GM21619 (cell line): ENCODE measurements at regions not wholly inside any gene's neighbourhood (a gene's known extent, or its start where the extent isn't known, plus 50 kb on each side); places are given as distances from the start of the nearest gene placed in this dataset.
"Not testable (repeated sequence)": the region's sequence is repeated elsewhere in the genome, so short reads cannot be mapped to it uniquely, and the experiment has no call there.

Source experiments
- ATAC-seq: cut with Tn5 transposase; IDR thresholded peaks from one replicate; pipeline ENCODE4 v1.9.1; 2021; ENCODE audit not compliant: unreplicated experiment

GRCh38 chr21:18114810-18115209 lies 129.8 kb upstream of the CHODL start:
- no peak for ATAC-seq

- ATAC-seq = no peak
Observed at GRCh38 chr21:18104802-18105201, 139.8 kb upstream of the CHODL start.

DNA sequence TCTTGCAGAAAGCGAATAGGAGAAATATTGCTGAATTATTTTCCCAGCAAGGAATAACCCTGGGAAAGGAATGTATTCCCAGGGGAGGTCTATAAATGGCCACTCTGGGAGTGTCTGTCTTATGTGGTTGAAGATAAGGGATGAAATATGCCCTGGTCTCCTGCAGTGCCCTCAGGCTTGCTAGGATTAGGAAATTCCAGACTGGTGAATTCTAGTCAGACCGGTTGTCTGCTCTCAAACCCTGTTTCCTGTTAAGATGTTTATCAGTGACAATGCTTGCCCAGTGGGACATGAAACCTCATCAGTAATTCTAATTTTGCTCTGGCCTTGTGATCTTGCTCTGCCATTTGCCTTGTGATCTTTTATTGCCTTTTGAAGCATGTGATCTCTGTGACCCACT lies 148.2 kb upstream of the CHODL start:
- ATAC-seq = not testable (repeated sequence)

DNA sequence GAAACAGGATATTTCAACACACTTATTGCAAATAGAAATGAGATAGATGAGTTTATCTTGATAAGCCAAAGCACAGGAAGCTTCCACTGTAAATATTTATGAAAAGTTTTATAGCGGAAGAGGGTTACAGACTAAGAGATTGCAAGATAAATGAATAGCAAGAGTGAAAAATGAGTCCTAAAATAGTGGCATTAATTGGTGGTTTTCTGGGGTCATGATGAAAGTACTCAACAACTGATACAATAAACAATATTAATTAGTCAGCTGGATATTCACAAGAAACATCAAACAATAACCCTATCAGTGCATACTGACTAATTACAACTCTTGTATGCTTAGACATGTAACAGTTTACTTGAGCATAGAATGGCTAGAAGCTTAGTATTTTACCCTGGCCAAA lies 154.8 kb upstream of the CHODL start:
- ATAC-seq = no peak

GRCh38 chr21:18070392-18070791 lies 174.2 kb upstream of the CHODL start:
- ATAC-seq = no peak

DNA sequence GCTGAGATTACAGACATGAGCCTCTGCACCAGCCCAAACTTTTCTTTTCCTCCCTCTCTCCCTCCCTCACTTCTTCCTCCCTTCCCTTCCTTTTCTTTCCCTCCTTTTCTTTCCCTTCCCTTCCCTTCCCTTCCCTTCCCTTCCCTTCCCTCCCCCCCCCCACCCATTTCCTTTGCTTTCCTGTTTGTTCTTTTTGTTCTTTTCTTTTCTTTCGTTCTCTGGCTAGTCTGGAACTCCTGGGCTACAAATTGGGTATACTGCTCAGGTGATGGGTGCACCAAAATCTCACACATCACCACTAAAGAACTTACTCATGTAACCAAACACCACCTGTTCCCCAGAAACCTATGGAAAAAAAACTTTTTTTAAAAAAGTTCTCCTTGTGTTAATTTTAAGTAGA lies 174.8 kb upstream of the CHODL start:
- no peak for ATAC-seq

DNA sequence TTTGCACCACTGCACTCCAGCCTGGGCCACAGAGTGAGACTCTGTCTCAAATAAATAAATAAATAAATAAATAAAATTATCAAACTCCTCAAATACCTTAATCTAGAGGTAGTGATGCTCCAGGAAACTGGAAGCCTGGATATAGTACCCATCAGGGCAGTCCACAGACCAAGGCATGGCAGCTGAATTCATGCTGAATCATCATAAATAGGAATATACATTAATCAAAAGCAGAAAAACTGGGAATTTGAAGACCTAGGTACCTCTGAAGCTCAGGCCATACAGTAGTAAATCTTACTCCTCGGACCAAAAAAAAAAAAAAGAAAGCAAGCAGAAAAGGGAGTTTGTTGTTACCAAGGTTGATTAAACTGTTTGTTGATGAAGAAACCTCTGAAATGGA lies 184.2 kb upstream of the CHODL start:
- no peak for ATAC-seq

- no peak for ATAC-seq
Observed at GRCh38 chr21:18058731-18059398, 185.8 kb upstream of the CHODL start.

DNA sequence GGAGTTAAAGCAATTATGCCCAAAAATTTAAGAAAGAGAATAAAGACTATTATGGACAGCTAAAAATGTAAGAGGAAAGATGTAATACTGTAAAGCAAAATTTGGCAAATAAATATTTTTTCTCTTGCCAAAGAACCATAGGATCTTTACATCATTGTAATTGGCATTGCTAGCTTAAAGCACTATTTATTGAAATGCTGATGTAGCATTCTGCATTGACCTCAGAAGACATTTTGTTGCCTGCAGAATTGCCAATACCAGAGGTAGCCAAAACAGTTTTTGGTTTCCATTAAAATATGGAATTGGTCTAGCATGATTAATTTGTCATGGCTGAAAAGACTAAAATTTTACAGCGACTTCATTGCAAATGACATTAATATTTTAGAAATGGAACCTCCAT lies 191.5 kb upstream of the CHODL start:
- no peak for ATAC-seq

- ATAC-seq = no peak
Observed at GRCh38 chr21:18049461-18049860, 195.2 kb upstream of the CHODL start.

GRCh38 chr21:18041012-18041411 lies 203.6 kb upstream of the CHODL start:
- no peak for ATAC-seq

DNA sequence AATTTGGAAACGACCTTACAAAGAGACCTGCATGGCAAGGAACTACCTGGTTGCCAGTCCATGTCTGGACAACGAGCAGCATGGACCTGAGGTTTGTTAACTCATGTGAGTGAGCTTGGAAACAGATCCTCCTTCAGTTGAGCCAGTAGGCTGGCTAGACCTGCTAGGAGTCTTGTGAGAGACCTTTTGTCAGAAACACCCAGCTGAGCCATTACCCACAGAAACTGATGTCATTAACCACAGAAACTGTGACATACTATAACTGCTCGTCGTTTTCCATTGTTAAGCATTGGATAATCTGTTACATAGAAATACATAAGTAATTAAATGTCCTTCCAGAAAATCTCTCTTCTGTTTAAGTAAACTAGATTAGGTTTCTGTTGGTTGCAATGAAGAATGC lies 211.1 kb upstream of the C21orf91 start:
- no peak for ATAC-seq

GRCh38 chr21:18026359-18026758 lies 207.2 kb upstream of the C21orf91 start:
- no peak for ATAC-seq

DNA sequence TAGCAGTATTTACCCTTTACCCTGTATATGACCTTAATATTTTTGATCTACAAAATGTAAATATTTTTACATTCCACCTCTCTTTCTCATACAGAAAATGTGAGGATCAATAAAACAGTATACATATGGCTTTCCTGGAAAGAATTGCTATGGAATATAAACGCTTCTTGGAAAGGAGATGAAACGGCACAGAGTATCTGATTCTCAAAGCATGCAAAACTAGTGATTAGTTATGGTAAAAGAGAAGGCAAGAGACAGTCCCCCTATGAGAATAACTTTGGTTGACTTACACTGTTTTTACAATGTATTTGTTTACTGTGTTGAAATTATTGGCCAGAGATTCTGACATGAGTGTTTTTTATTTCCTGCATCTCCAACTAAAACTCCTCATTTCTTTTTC lies 204.6 kb upstream of the C21orf91 start:
- no peak for ATAC-seq

DNA sequence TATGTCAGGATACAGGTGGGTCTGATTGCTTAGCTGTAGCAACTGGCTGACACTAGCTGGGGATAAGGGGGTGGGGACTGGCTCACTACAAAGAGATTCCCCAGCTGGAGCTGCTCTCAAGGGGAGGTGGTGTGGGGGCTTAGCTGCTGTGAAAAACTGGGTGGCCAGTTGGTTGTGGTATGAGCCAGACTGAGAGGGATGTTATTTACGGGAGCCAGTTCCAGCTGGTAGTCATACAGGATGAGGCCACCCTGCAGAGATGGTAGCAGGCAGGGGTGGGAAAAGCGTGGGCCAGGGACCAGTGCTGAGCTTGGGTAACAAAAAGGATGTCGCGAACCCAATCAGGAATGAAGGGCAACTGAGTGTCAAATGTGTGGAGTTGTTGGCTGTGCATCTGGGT lies 204.0 kb upstream of the C21orf91 start:
- no peak for ATAC-seq

DNA sequence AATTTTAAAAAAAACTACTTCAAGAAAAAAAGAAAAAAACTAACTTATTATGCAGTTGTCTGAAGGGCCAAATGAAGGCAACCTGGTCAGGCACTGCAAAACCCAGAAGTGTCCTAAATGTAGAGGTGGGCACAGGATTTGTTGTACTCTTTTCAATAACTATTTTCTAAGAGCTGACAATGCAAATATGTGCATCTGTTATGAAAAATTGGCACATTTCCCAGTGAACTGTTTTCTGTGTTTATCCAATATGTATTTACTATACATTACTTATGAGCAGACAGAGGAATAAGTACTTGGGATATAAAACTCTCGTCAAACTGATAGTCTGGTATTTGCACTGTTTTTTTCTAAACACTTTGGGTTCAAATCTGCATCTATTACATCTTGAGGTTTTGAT lies 188.0 kb upstream of the C21orf91 start:
- no peak for ATAC-seq

GRCh38 chr21:18006691-18007090 lies 187.5 kb upstream of the C21orf91 start:
- no peak for ATAC-seq

DNA sequence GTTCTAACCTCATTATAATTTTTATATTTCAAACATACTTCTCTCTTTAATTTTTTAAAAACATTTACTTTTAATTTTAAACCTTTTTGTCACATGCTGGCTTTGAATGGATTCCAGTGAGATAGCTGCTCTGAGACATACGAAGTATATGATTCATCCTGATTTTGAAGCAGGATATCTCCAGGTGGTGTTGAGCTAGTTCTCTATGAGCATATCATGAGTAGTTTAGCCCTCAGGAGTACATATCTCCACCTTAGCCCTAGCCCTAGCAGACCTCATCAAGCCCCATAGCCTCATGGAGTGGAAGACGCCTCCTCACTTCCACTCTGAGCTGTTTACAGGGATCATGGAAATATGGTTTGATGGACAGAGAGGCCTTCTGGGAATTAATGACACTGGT lies 183.2 kb upstream of the C21orf91 start:
- ATAC-seq = no peak

- no peak for ATAC-seq
Observed at GRCh38 chr21:18000981-18001686, 182.0 kb upstream of the C21orf91 start.

GRCh38 chr21:17998599-17998998 lies 179.4 kb upstream of the C21orf91 start:
- not testable (repeated sequence) for ATAC-seq

- no peak for ATAC-seq
Observed at GRCh38 chr21:17989780-17990179, 170.6 kb upstream of the C21orf91 start.

DNA sequence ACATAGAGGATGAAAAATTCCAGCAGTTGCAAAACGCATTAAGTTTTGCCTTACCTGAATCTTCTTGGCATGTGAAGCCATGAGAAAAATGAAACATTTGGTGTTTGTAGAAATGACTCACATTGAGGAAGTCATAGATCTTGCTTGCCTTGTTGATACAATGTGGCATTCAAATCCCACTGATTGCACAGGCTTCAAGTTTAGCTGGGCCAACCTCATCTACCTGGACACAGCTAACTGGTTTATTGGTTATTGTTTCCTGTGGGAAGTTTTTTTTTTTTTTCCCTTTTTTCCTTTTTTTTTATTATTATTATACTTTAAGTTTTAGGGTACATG lies 168.9 kb upstream of the C21orf91 start:
- ATAC-seq = no peak
